ENCODE measurements at regions not wholly inside any gene's neighbourhood (a gene's known extent, or its start where the extent isn't known, plus 50 kb on each side); places are given as distances from the start of the nearest gene placed in this dataset.
"Not testable (repeated sequence)": the region's sequence is repeated elsewhere in the genome, so short reads cannot be mapped to it uniquely, and the experiment has no call there.

GRCh38 chr13:103517066-103517767 lies 451.0 kb upstream of the SLC10A2 start:
- no peak for DNase-seq

GRCh38 chr13:103516015-103516795 lies 450.0 kb upstream of the SLC10A2 start:
- no peak for DNase-seq

- no peak for DNase-seq
Observed at GRCh38 chr13:103515410-103515809, 449.2 kb upstream of the SLC10A2 start.

GRCh38 chr13:103514619-103515018 lies 448.4 kb upstream of the SLC10A2 start:
- no peak for DNase-seq

- DNase-seq, result no peak
Observed at GRCh38 chr13:103514188-103514587, 448.0 kb upstream of the SLC10A2 start.

- DNase-seq, result no peak
Observed at GRCh38 chr13:103510007-103510535, 443.9 kb upstream of the SLC10A2 start.

GRCh38 chr13:103497404-103497803 lies 431.2 kb upstream of the SLC10A2 start:
- no peak for DNase-seq

GRCh38 chr13:103487841-103488240 lies 421.6 kb upstream of the SLC10A2 start:
- no peak for DNase-seq

GRCh38 chr13:103473081-103473480 lies 406.9 kb upstream of the SLC10A2 start:
- no peak for DNase-seq

GRCh38 chr13:103471896-103472295 lies 405.7 kb upstream of the SLC10A2 start:
- DNase-seq, result no peak

GRCh38 chr13:103469771-103470170 lies 403.6 kb upstream of the SLC10A2 start:
- DNase-seq, result no peak

GRCh38 chr13:103466761-103467160 lies 400.5 kb upstream of the SLC10A2 start:
- no peak for DNase-seq

GRCh38 chr13:103460246-103460645 lies 394.0 kb upstream of the SLC10A2 start:
- not testable (repeated sequence) for DNase-seq

- not testable (repeated sequence) for DNase-seq
Observed at GRCh38 chr13:103457050-103457449, 390.8 kb upstream of the SLC10A2 start.

- peak; percentile 92 for DNase-seq
Observed at GRCh38 chr13:103451656-103452055, 385.4 kb upstream of the SLC10A2 start.

GRCh38 chr13:103443604-103444003 lies 377.4 kb upstream of the SLC10A2 start:
- no peak for DNase-seq

GRCh38 chr13:103437651-103438050 lies 371.4 kb upstream of the SLC10A2 start:
- no peak for DNase-seq

GRCh38 chr13:103436057-103436654 lies 369.9 kb upstream of the SLC10A2 start:
- no peak for DNase-seq

GRCh38 chr13:103431856-103432255 lies 365.6 kb upstream of the SLC10A2 start:
- peak; percentile 95 for DNase-seq

GRCh38 chr13:103430368-103430767 lies 364.2 kb upstream of the SLC10A2 start:
- DNase-seq, result no peak

- DNase-seq, result peak; percentile 36
Observed at GRCh38 chr13:103410002-103410401, 343.8 kb upstream of the SLC10A2 start.

- no peak for DNase-seq
Observed at GRCh38 chr13:103406967-103407366, 340.8 kb upstream of the SLC10A2 start.

- DNase-seq, result no peak
Observed at GRCh38 chr13:103405297-103405696, 339.1 kb upstream of the SLC10A2 start.

- no peak for DNase-seq
Observed at GRCh38 chr13:103403814-103404213, 337.6 kb upstream of the SLC10A2 start.
